PC-3 (cell line): ENCODE measurements at regions not wholly inside any gene's neighbourhood (a gene's known extent, or its start where the extent isn't known, plus 50 kb on each side); places are given as distances from the start of the nearest gene placed in this dataset.

Experiments
- ATAC-seq: fragments of 200-7000 bp; cut with Tn5 transposase; 2 replicates; pipeline ENCODE4 v1.9.1; 2020; ENCODE audit warnings: mild to moderate bottlenecking, moderate library complexity
- BruUV-seq: library from RNA; stranded (reverse); fragments of 400-500 nt; replicated peaks from 2 replicates; lab custom pipeline; 2021; lab: Mats Ljungman, UMichigan
- CTCF ChIA-PET: fragments of 300-600 bp; sonication (Branson Sonifier 250); formaldehyde crosslinking; loops from one replicate; lab custom pipeline; 2022; ENCODE audit warnings: antibody characterized with exemption; lab: Charles Lee
- POLR2A ChIA-PET: fragments of 300-600 bp; sonication (Branson Sonifier 250); formaldehyde crosslinking; loops from one replicate; lab custom pipeline; 2022; ENCODE audit warnings: antibody characterized with exemption; ENCODE audit not compliant: unreplicated experiment; lab: Charles Lee
- DNase-seq: peaks from one replicate; pipeline ENCODE4 v3.0.0-alpha.2; 2015
- H2AFZ ChIP-seq: fragments of 300-600 bp; sonication (generic); 2 replicates; pipeline ENCODE4 v1.6.0; 2016; ENCODE audit warnings: antibody characterized with exemption, low read length
- H3F3A ChIP-seq: fragments of 300-600 bp; sonication (generic); one replicate; pipeline ENCODE4 v1.6.0; 2017; ENCODE audit warnings: antibody characterized with exemption, low read length, control low read depth, mild to moderate bottlenecking; ENCODE audit not compliant: unreplicated experiment
- H3K27ac ChIP-seq: fragments of 300-600 bp; sonication (generic); 2 replicates; pipeline ENCODE4 v1.5.1; 2016; ENCODE audit warnings: mild to moderate bottlenecking, low read length
- H3K27me3 ChIP-seq: fragments of 300-600 bp; sonication (generic); 2 replicates; pipeline ENCODE4 v1.6.1; 2016; ENCODE audit warnings: low read length, mixed read lengths
- H3K36me3 ChIP-seq: fragments of 300-600 bp; sonication (generic); 2 replicates; pipeline ENCODE4 v1.6.1; 2016; ENCODE audit warnings: low read depth, mixed run types, low read length, mixed read lengths
- H3K4me1 ChIP-seq: fragments of 300-600 bp; sonication (generic); 2 replicates; pipeline ENCODE4 v1.5.1; 2016; ENCODE audit warnings: low read length; ENCODE audit not compliant: insufficient read depth
- H3K4me2 ChIP-seq: fragments of 300-600 bp; sonication (generic); 2 replicates; pipeline ENCODE4 v1.6.0; 2016; ENCODE audit warnings: low read length
- H3K4me3 ChIP-seq: fragments of 300-600 bp; sonication (generic); 2 replicates; pipeline ENCODE4 v1.5.1; 2016; ENCODE audit warnings: mild to moderate bottlenecking, low read length, mixed read lengths
- H3K79me2 ChIP-seq: fragments of 300-600 bp; sonication (generic); 2 replicates; pipeline ENCODE4 v1.6.1; 2017; ENCODE audit warnings: low read length, mixed read lengths
- H3K9ac ChIP-seq: fragments of 300-600 bp; sonication (generic); 2 replicates; pipeline ENCODE4 v1.6.0; 2016; ENCODE audit warnings: mild to moderate bottlenecking, low read length
- H3K9me2 ChIP-seq: fragments of 300-600 bp; sonication (generic); replicated peaks from 2 replicates; pipeline ENCODE4 v1.6.1; 2016; ENCODE audit warnings: mixed run types, low read length, mixed read lengths
- H3K9me3 ChIP-seq: fragments of 300-600 bp; sonication (generic); 2 replicates; pipeline ENCODE4 v1.6.1; 2016; ENCODE audit warnings: low read length, mixed read lengths
- H4K20me1 ChIP-seq: fragments of 300-600 bp; sonication (generic); 2 replicates; pipeline ENCODE4 v1.6.1; 2016; ENCODE audit warnings: low read length, mixed read lengths
- CTCF ChIP-seq: fragments of 300-600 bp; sonication (generic); conservative IDR thresholded peaks from 2 replicates; pipeline ENCODE4 v1.5.1; 2017; ENCODE audit warnings: antibody characterized with exemption, low read depth, mild to moderate bottlenecking, low read length
- EZH2 ChIP-seq: fragments of 300-600 bp; sonication (generic); IDR thresholded peaks from one replicate; pipeline ENCODE4 v1.6.1; 2017; ENCODE audit warnings: antibody characterized with exemption, mild to moderate bottlenecking, low read length; ENCODE audit not compliant: unreplicated experiment
- EZH2phosphoT487 ChIP-seq: fragments of 300-600 bp; sonication (generic); IDR thresholded peaks from 2 replicates; pipeline ENCODE4 v1.6.1; 2018; ENCODE audit warnings: mild to moderate bottlenecking, antibody characterized with exemption, low read length, borderline replicate concordance
- intact Hi-C: fragments of 100-400 bp; cut with micrococcal nuclease; formaldehyde crosslinking; loops from 2 replicates; pipeline ENCODE4 v1.9.0; 2023

GRCh38 chr6:40325791-40326190 lies 261.4 kb downstream of the LRFN2 start:
- no peak for DNase-seq
- no peaks in the 10 kb centered on the region for H3K9me2 ChIP-seq
- H3K4me1 ChIP-seq, result no peaks in the 10 kb centered on the region
- H3K79me2 ChIP-seq, result no peaks in the 10 kb centered on the region
- BruUV-seq, result no TSS peak
- H3K27ac ChIP-seq, result no peak overlapping the region
- no peaks in the 10 kb centered on the region for H4K20me1 ChIP-seq
- peaks cover 12% of the 10 kb centered on the region; the same call in 1 of the 2 replicates for H3K27me3 ChIP-seq
- ChIA-PET POLR2A (no interaction called here), CTCF (no interaction called here)
- TF ChIP-seq EZH2phosphoT487 (no peak), EZH2 (no peak), CTCF (no peak)
- H3K4me3 ChIP-seq, result no peak overlapping the region
- H3K4me2 ChIP-seq, result no peak overlapping the region
- H3K9me3 ChIP-seq, result no peaks in the 10 kb centered on the region
- no peak overlapping the region for H3K9ac ChIP-seq
- ATAC-seq, result no peak
- intact Hi-C loops, result no loop called here
- no peaks in the 10 kb centered on the region for H3F3A ChIP-seq
- no peak overlapping the region for H2AFZ ChIP-seq
- H3K36me3 ChIP-seq, result no peaks in the 10 kb centered on the region

- Histone ChIP-seq H3K27ac (no peak overlapping the region), H3K9ac (no peak overlapping the region), H3K4me3 (no peak overlapping the region), H3K9me3 (no peaks in the 10 kb centered on the region), H3F3A (no peaks in the 10 kb centered on the region), H2AFZ (no peak overlapping the region), H3K4me2 (no peak overlapping the region), H3K36me3 (no peaks in the 10 kb centered on the region), H3K4me1 (no peaks in the 10 kb centered on the region), H3K9me2 (no peaks in the 10 kb centered on the region), H4K20me1 (no peaks in the 10 kb centered on the region), H3K27me3 (peaks cover 12% of the 10 kb centered on the region; the same call in 1 of the 2 replicates), H3K79me2 (no peaks in the 10 kb centered on the region)
- ChIA-PET POLR2A (no interaction called here), CTCF (no interaction called here)
- TF ChIP-seq CTCF (no peak), EZH2phosphoT487 (no peak), EZH2 (no peak)
- BruUV-seq, result no TSS peak
- no peak for DNase-seq
- no peak for ATAC-seq
- intact Hi-C loops, result no loop called here
Measured at GRCh38 chr6:40325041-40325440, 262.1 kb downstream of the LRFN2 start.

GRCh38 chr6:40323881-40324634 lies 263.1 kb downstream of the LRFN2 start:
- TF ChIP-seq EZH2 (no peak), EZH2phosphoT487 (no peak), CTCF (no peak)
- H3K9me3 ChIP-seq, result no peaks in the 10 kb centered on the region
- H3K9ac ChIP-seq, result no peak overlapping the region
- ATAC-seq, result no peak
- no TSS peak for BruUV-seq
- ChIA-PET POLR2A (no interaction called here), CTCF (no interaction called here)
- H3F3A ChIP-seq, result no peaks in the 10 kb centered on the region
- H2AFZ ChIP-seq, result no peak overlapping the region
- H3K27me3 ChIP-seq, result peaks cover 12% of the 10 kb centered on the region; the same call in 1 of the 2 replicates
- no peak overlapping the region for H3K4me2 ChIP-seq
- intact Hi-C loops, result no loop called here
- H3K4me1 ChIP-seq, result no peaks in the 10 kb centered on the region
- no peaks in the 10 kb centered on the region for H4K20me1 ChIP-seq
- no peaks in the 10 kb centered on the region for H3K79me2 ChIP-seq
- H3K27ac ChIP-seq, result no peak overlapping the region
- DNase-seq, result no peak
- H3K4me3 ChIP-seq, result no peak overlapping the region
- no peaks in the 10 kb centered on the region for H3K9me2 ChIP-seq
- H3K36me3 ChIP-seq, result no peaks in the 10 kb centered on the region
